GM12872 (cell line): ENCODE measurements at regions not wholly inside any gene's neighbourhood (a gene's known extent, or its start where the extent isn't known, plus 50 kb on each side); places are given as distances from the start of the nearest gene placed in this dataset.

Experiments used
- CTCF ChIP-seq: IDR thresholded peaks from 3 replicates; pipeline ENCODE4 v1.5.1; 2011; ENCODE audit warnings: low read depth, mild to moderate bottlenecking, low read length, moderate library complexity; ENCODE audit not compliant: insufficient read depth

- no peak for TF ChIP-seq CTCF
Measured at GRCh38 chr20:55266361-55266760, 739.0 kb downstream of the CBLN4 start.

GRCh38 chr20:55264703-55265239, 740.5 kb downstream of the CBLN4 start:
- TF ChIP-seq CTCF: no peak

- TF ChIP-seq CTCF: no peak
Measured at GRCh38 chr20:55258559-55258958, 746.8 kb downstream of the CBLN4 start.

GRCh38 chr20:55255016-55255415, 750.3 kb downstream of the CBLN4 start:
- no peak for TF ChIP-seq CTCF

GRCh38 chr20:55253781-55254180, 751.5 kb downstream of the CBLN4 start:
- TF ChIP-seq CTCF: no peak

- TF ChIP-seq CTCF: no peak
Measured at GRCh38 chr20:55252521-55252920, 752.8 kb downstream of the CBLN4 start.

GRCh38 chr20:55251170-55251569, 754.1 kb downstream of the CBLN4 start:
- no peak for TF ChIP-seq CTCF
